ENCODE measurements at regions not wholly inside any gene's neighbourhood (a gene's known extent, or its start where the extent isn't known, plus 50 kb on each side); places are given as distances from the start of the nearest gene placed in this dataset.

DNA sequence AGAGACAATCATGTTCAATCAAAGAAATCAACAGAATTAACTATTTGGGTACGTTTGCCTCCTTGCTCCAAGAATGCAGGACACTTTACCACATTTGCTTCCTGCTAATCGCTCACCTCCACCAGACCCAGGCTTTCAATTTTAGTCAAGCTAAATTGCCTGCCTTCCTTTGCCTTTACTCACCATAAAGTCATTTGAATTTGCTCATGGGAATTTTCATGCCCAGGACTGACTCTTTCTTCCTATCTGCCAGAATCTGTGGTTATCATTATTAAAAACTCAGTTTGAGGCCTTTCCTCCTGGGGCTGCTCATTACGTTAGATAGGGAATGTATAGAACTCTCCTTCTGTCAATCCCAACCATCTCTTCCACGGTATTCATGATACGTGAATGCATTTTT is 1935.3 kb upstream of the WWC1 start:
- Histone ChIP-seq H2AFZ (ENCODE audit: low read depth, low read length) (no peak overlapping the region), H3K18ac (ENCODE audit: low read depth in 1 of 2, low read length in 2 of 2) (peak overlapping the region in 1 of 2 experiments; percentile 21), H3K9me3 (ENCODE audit: control insufficient read depth, low read length) (peaks cover 13% of the 10 kb centered on the region), H3K27ac (ENCODE audit: low read length, poor library complexity, severe bottlenecking) (no peak overlapping the region), H3K9ac (ENCODE audit: low read length) (no peak overlapping the region), H2BK15ac (ENCODE audit: low read depth, poor library complexity, severe bottlenecking) (no peak overlapping the region), H2BK5ac (ENCODE audit: low read depth, low read length, poor library complexity, severe bottlenecking) (no peak overlapping the region), H3K79me1 (replicated peaks; ENCODE audit: low read length, poor library complexity, severe bottlenecking) (no peaks in the 10 kb centered on the region), H2AK5ac (ENCODE audit: low read length, severe bottlenecking) (no peak overlapping the region), H4K8ac (ENCODE audit: low read length) (no peak overlapping the region), H3K14ac (ENCODE audit: low read length in 2 of 2) (no peak overlapping the region), H4K91ac (ENCODE audit: low read length) (no peak overlapping the region), H3K23ac (ENCODE audit: low read length in 2 of 2) (no peak overlapping the region), H3K36me3 (ENCODE audit: control insufficient read depth in 1 of 2, insufficient read depth in 2 of 2, low read depth in 1 of 2, low read length in 2 of 2) (no peaks in the 10 kb centered on the region), H3K4me3 (ENCODE audit: insufficient read depth in 1 of 2, low read depth in 1 of 2, low read length in 2 of 2) (no peak overlapping the region), H2BK120ac (ENCODE audit: low read depth, low read length) (peak overlapping the region; percentile 34), H3K4ac (ENCODE audit: low read depth in 1 of 2, low read length in 2 of 2) (no peak overlapping the region), H3K27me3 (ENCODE audit: control insufficient read depth in 1 of 2, insufficient read depth in 1 of 2, low read length in 2 of 2) (no peaks in the 10 kb centered on the region), H2BK12ac (ENCODE audit: low read length in 2 of 2) (no peak overlapping the region), H3K4me2 (ENCODE audit: low read length, poor library complexity, severe bottlenecking) (no peak overlapping the region), H3K4me1 (ENCODE audit: control insufficient read depth, insufficient read depth, low read depth, low read length) (no peaks in the 10 kb centered on the region)
- WGBS, result 49% methylated on average over 3 of the region's 5 CpGs
- DNase-seq, result no peak

DNA sequence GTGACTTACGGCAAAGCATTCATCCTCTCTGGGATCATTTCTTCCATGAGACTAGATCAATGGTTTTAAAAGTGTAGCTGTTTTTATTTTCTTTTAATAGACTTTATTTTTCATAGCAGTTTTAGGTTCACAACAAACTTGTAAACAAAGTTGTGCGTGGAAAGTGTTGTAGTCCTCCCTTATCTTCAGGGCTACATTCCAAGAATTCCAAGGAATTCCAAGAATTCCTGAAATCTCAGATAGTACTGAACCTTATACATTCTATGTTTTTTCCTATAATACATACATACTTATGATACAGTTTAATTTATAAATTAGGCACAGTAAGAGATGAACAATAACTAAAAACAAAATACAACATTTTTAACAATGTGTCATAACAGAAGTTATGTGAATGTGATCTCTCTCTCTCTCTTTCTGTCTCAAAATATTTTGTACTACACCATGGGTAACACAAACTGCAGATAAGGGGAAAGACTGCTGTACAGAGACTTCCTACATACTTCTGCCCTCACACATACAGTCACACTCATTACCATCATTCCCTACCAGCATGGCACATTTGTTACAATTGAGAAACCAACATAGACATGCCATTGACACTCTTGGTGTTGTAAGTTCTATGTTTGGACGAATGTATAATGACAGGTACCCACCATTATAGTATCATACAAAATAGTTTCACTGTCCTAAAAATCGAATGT is 1933.2 kb upstream of the WWC1 start:
- H3K23ac ChIP-seq (ENCODE audit: low read length in 2 of 2), result no peak overlapping the region
- no peak overlapping the region for H2AK5ac ChIP-seq (ENCODE audit: low read length, severe bottlenecking)
- H2BK12ac ChIP-seq (ENCODE audit: low read length in 2 of 2), result no peak overlapping the region
- H3K79me1 ChIP-seq (replicated peaks; ENCODE audit: low read length, poor library complexity, severe bottlenecking), result no peaks in the 10 kb centered on the region
- H2AFZ ChIP-seq (ENCODE audit: low read depth, low read length), result no peak overlapping the region
- H3K9ac ChIP-seq (ENCODE audit: low read length), result no peak overlapping the region
- peak; percentile 20 for DNase-seq
- H2BK120ac ChIP-seq (ENCODE audit: low read depth, low read length), result no peak overlapping the region
- no peak overlapping the region for H2BK15ac ChIP-seq (ENCODE audit: low read depth, poor library complexity, severe bottlenecking)
- H3K18ac ChIP-seq (ENCODE audit: low read depth in 1 of 2, low read length in 2 of 2), result no peak overlapping the region
- no peak overlapping the region for H3K14ac ChIP-seq (ENCODE audit: low read length in 2 of 2)
- H3K4me1 ChIP-seq (ENCODE audit: control insufficient read depth, insufficient read depth, low read depth, low read length), result no peaks in the 10 kb centered on the region
- no peaks in the 10 kb centered on the region for H3K27me3 ChIP-seq (ENCODE audit: control insufficient read depth in 1 of 2, insufficient read depth in 1 of 2, low read length in 2 of 2)
- peaks cover 17% of the 10 kb centered on the region for H3K9me3 ChIP-seq (ENCODE audit: control insufficient read depth, low read length)
- H4K8ac ChIP-seq (ENCODE audit: low read length), result no peak overlapping the region
- H3K4ac ChIP-seq (ENCODE audit: low read depth in 1 of 2, low read length in 2 of 2), result no peak overlapping the region
- H2BK5ac ChIP-seq (ENCODE audit: low read depth, low read length, poor library complexity, severe bottlenecking), result no peak overlapping the region
- 80% methylated on average over 1 of the region's 4 CpGs for WGBS
- H3K4me2 ChIP-seq (ENCODE audit: low read length, poor library complexity, severe bottlenecking), result no peak overlapping the region
- no peak overlapping the region for H3K27ac ChIP-seq (ENCODE audit: low read length, poor library complexity, severe bottlenecking)
- H3K4me3 ChIP-seq (ENCODE audit: insufficient read depth in 1 of 2, low read depth in 1 of 2, low read length in 2 of 2), result no peak overlapping the region
- no peak overlapping the region for H4K91ac ChIP-seq (ENCODE audit: low read length)
- no peaks in the 10 kb centered on the region for H3K36me3 ChIP-seq (ENCODE audit: control insufficient read depth in 1 of 2, insufficient read depth in 2 of 2, low read depth in 1 of 2, low read length in 2 of 2)

DNA sequence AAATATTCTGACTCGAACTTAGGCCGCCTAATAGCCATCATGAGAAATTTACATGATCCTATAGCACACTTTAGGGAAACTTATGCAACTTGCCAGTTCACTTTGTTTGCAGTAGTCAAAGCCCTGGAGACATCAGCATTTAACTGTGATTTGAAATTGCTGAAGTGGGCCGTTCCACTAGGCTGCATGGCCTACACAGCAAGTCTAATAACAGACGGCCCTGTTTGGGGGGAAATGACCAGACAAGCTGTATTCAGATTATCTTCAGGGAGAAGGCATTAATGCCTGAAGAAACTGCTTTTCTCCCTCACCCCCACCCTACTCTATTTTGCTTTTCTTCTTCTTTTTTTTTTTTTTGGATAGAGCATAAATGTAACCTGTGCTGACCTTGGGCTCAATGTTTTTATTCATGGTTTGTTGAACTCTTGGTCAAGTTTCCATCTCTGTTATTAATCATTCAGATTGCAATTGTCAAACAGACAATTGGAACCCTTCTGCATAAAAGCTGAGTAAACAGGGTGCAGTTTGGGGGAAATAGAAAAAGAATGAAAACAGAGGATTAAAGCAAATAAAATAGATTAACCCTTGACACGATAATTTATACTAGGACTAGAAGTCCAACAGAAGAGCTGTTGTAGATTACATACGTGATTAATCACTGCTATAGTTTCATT is 1928.2 kb upstream of the WWC1 start:
- no peaks in the 10 kb centered on the region for H3K36me3 ChIP-seq (ENCODE audit: control insufficient read depth in 1 of 2, insufficient read depth in 2 of 2, low read depth in 1 of 2, low read length in 2 of 2)
- no peak overlapping the region for H3K4me2 ChIP-seq (ENCODE audit: low read length, poor library complexity, severe bottlenecking)
- no peak for DNase-seq
- H3K4me1 ChIP-seq (ENCODE audit: control insufficient read depth, insufficient read depth, low read depth, low read length), result no peaks in the 10 kb centered on the region
- H3K79me1 ChIP-seq (replicated peaks; ENCODE audit: low read length, poor library complexity, severe bottlenecking), result no peaks in the 10 kb centered on the region
- H2BK5ac ChIP-seq (ENCODE audit: low read depth, low read length, poor library complexity, severe bottlenecking), result no peak overlapping the region
- H3K4me3 ChIP-seq (ENCODE audit: insufficient read depth in 1 of 2, low read depth in 1 of 2, low read length in 2 of 2), result no peak overlapping the region
- H3K27ac ChIP-seq (ENCODE audit: low read length, poor library complexity, severe bottlenecking), result no peak overlapping the region
- no peak overlapping the region for H2AFZ ChIP-seq (ENCODE audit: low read depth, low read length)
- H3K9ac ChIP-seq (ENCODE audit: low read length), result no peak overlapping the region
- no peak overlapping the region for H3K23ac ChIP-seq (ENCODE audit: low read length in 2 of 2)
- H3K4ac ChIP-seq (ENCODE audit: low read depth in 1 of 2, low read length in 2 of 2), result no peak overlapping the region
- peaks cover 10% of the 10 kb centered on the region for H3K9me3 ChIP-seq (ENCODE audit: control insufficient read depth, low read length)
- WGBS, result 98% methylated on average over 3 of the region's 6 CpGs
- H3K18ac ChIP-seq (ENCODE audit: low read depth in 1 of 2, low read length in 2 of 2), result no peak overlapping the region
- H2BK12ac ChIP-seq (ENCODE audit: low read length in 2 of 2), result no peak overlapping the region
- no peak overlapping the region for H4K91ac ChIP-seq (ENCODE audit: low read length)
- H2BK15ac ChIP-seq (ENCODE audit: low read depth, poor library complexity, severe bottlenecking), result no peak overlapping the region
- no peak overlapping the region for H4K8ac ChIP-seq (ENCODE audit: low read length)
- H2AK5ac ChIP-seq (ENCODE audit: low read length, severe bottlenecking), result no peak overlapping the region
- H3K14ac ChIP-seq (ENCODE audit: low read length in 2 of 2), result no peak overlapping the region
- H3K27me3 ChIP-seq (ENCODE audit: control insufficient read depth in 1 of 2, insufficient read depth in 1 of 2, low read length in 2 of 2), result no peaks in the 10 kb centered on the region
- no peak overlapping the region for H2BK120ac ChIP-seq (ENCODE audit: low read depth, low read length)

DNA sequence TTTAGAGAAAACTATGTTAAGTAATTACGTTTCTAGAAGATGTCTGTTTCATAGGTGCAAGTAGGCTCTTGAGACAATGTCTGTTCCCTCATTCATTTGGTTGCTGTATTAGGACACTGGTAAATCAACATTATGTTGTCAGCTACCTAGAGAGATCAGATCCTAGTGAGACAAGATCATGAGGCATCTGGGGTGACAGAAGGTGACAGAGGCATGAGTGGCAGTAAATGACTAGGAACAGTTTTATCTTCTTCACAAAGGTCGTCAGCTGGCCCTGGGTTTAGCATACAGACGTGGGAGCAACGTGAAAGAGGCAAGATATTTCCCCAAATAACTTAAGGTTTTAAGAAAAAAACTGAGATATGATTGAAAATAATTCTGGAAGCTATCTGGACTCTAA is 1926.3 kb upstream of the WWC1 start:
- Histone ChIP-seq H3K14ac (ENCODE audit: low read length in 2 of 2) (no peak overlapping the region), H3K23ac (ENCODE audit: low read length in 2 of 2) (no peak overlapping the region), H3K4me2 (ENCODE audit: low read length, poor library complexity, severe bottlenecking) (no peak overlapping the region), H2BK5ac (ENCODE audit: low read depth, low read length, poor library complexity, severe bottlenecking) (no peak overlapping the region), H2AFZ (ENCODE audit: low read depth, low read length) (no peak overlapping the region), H2BK12ac (ENCODE audit: low read length in 2 of 2) (no peak overlapping the region), H2BK120ac (ENCODE audit: low read depth, low read length) (no peak overlapping the region), H3K4me3 (ENCODE audit: insufficient read depth in 1 of 2, low read depth in 1 of 2, low read length in 2 of 2) (no peak overlapping the region), H3K27me3 (ENCODE audit: control insufficient read depth in 1 of 2, insufficient read depth in 1 of 2, low read length in 2 of 2) (no peaks in the 10 kb centered on the region), H3K4me1 (ENCODE audit: control insufficient read depth, insufficient read depth, low read depth, low read length) (no peaks in the 10 kb centered on the region), H2AK5ac (ENCODE audit: low read length, severe bottlenecking) (no peak overlapping the region), H3K27ac (ENCODE audit: low read length, poor library complexity, severe bottlenecking) (no peak overlapping the region), H4K91ac (ENCODE audit: low read length) (no peak overlapping the region), H3K79me1 (replicated peaks; ENCODE audit: low read length, poor library complexity, severe bottlenecking) (no peaks in the 10 kb centered on the region), H3K9me3 (ENCODE audit: control insufficient read depth, low read length) (peaks cover 10% of the 10 kb centered on the region), H3K18ac (ENCODE audit: low read depth in 1 of 2, low read length in 2 of 2) (no peak overlapping the region), H3K36me3 (ENCODE audit: control insufficient read depth in 1 of 2, insufficient read depth in 2 of 2, low read depth in 1 of 2, low read length in 2 of 2) (no peaks in the 10 kb centered on the region), H3K4ac (ENCODE audit: low read depth in 1 of 2, low read length in 2 of 2) (no peak overlapping the region), H4K8ac (ENCODE audit: low read length) (no peak overlapping the region), H3K9ac (ENCODE audit: low read length) (no peak overlapping the region), H2BK15ac (ENCODE audit: low read depth, poor library complexity, severe bottlenecking) (no peak overlapping the region)
- 94% methylated on average over 2 of the region's 4 CpGs for WGBS
- DNase-seq, result no peak
